Skeletal muscle satellite cell (primary cell): ENCODE measurements at regions not wholly inside any gene's neighbourhood (a gene's known extent, or its start where the extent isn't known, plus 50 kb on each side); places are given as distances from the start of the nearest gene placed in this dataset.

ENCODE experiments used
- H3K27me3 ChIP-seq: 2 replicates; pipeline ENCODE4 v1.7.0; 2013; ENCODE audit warnings: low read length; ENCODE audit not compliant: control insufficient read depth, insufficient read depth
- H3K36me3 ChIP-seq: 2 replicates; pipeline ENCODE4 v1.7.0; 2013; ENCODE audit warnings: mild to moderate bottlenecking, control low read depth, low read length; ENCODE audit not compliant: insufficient read depth
- H3K4me1 ChIP-seq: 2 replicates; pipeline ENCODE4 v1.7.0; 2013; ENCODE audit warnings: low read length; ENCODE audit not compliant: control insufficient read depth, insufficient read depth
- H3K4me2 ChIP-seq: 2 replicates; pipeline ENCODE4 v1.7.0; 2013; ENCODE audit warnings: mild to moderate bottlenecking, low read length
- H3K4me3 ChIP-seq: 2 replicates; pipeline ENCODE4 v1.7.0; 2013; ENCODE audit warnings: low read length
- H3K9ac ChIP-seq: 2 replicates; pipeline ENCODE4 v1.7.0; 2013; ENCODE audit warnings: mild to moderate bottlenecking, low read depth, low read length, moderate library complexity
- H3K9me3 ChIP-seq: replicated peaks from 2 replicates; pipeline ENCODE4 v1.7.0; 2013; ENCODE audit warnings: mild to moderate bottlenecking, control low read depth, low read length

GRCh38 chr3:107992976-107993684 lies 97.7 kb downstream of the CD47 start:
- no peak overlapping the region for H3K4me2 ChIP-seq
- H3K9me3 ChIP-seq, result no peaks in the 10 kb centered on the region
- H3K4me3 ChIP-seq, result no peak overlapping the region
- no peak overlapping the region for H3K9ac ChIP-seq
- no peaks in the 10 kb centered on the region for H3K36me3 ChIP-seq
- peaks cover 21% of the 10 kb centered on the region for H3K4me1 ChIP-seq
- no peaks in the 10 kb centered on the region for H3K27me3 ChIP-seq

GRCh38 chr3:107990926-107991325 lies 99.9 kb downstream of the CD47 start:
- H3K4me3 ChIP-seq, result no peak overlapping the region
- H3K27me3 ChIP-seq, result no peaks in the 10 kb centered on the region
- H3K4me2 ChIP-seq, result no peak overlapping the region
- no peak overlapping the region for H3K9ac ChIP-seq
- H3K36me3 ChIP-seq, result no peaks in the 10 kb centered on the region
- peaks cover 35% of the 10 kb centered on the region for H3K4me1 ChIP-seq
- no peaks in the 10 kb centered on the region for H3K9me3 ChIP-seq

GRCh38 chr3:107990433-107990832 lies 100.4 kb downstream of the CD47 start:
- Histone ChIP-seq H3K4me3 (no peak overlapping the region), H3K9me3 (no peaks in the 10 kb centered on the region), H3K4me1 (peaks cover 38% of the 10 kb centered on the region), H3K9ac (no peak overlapping the region), H3K4me2 (no peak overlapping the region), H3K27me3 (no peaks in the 10 kb centered on the region), H3K36me3 (no peaks in the 10 kb centered on the region)

GRCh38 chr3:107989661-107990060 lies 101.2 kb downstream of the CD47 start:
- H3K36me3 ChIP-seq, result no peaks in the 10 kb centered on the region
- H3K4me2 ChIP-seq, result no peak overlapping the region
- H3K9me3 ChIP-seq, result no peaks in the 10 kb centered on the region
- H3K9ac ChIP-seq, result no peak overlapping the region
- H3K4me1 ChIP-seq, result peaks cover 39% of the 10 kb centered on the region
- H3K27me3 ChIP-seq, result no peaks in the 10 kb centered on the region
- no peak overlapping the region for H3K4me3 ChIP-seq

- H3K4me1 ChIP-seq, result peaks cover 35% of the 10 kb centered on the region
- no peaks in the 10 kb centered on the region for H3K27me3 ChIP-seq
- H3K4me3 ChIP-seq, result no peak overlapping the region
- H3K9me3 ChIP-seq, result no peaks in the 10 kb centered on the region
- peak overlapping the region; percentile 6 for H3K4me2 ChIP-seq
- H3K36me3 ChIP-seq, result no peaks in the 10 kb centered on the region
- no peak overlapping the region for H3K9ac ChIP-seq
Measured at GRCh38 chr3:107988460-107989175, 102.2 kb downstream of the CD47 start.

- Histone ChIP-seq H3K27me3 (no peaks in the 10 kb centered on the region), H3K36me3 (no peaks in the 10 kb centered on the region), H3K4me2 (peak overlapping the region; percentile 4), H3K9ac (no peak overlapping the region), H3K4me1 (peaks cover 29% of the 10 kb centered on the region), H3K9me3 (no peaks in the 10 kb centered on the region), H3K4me3 (no peak overlapping the region)
Measured at GRCh38 chr3:107987036-107987939, 103.5 kb downstream of the CD47 start.

GRCh38 chr3:107986505-107986904 lies 104.3 kb downstream of the CD47 start:
- Histone ChIP-seq H3K36me3 (no peaks in the 10 kb centered on the region), H3K4me1 (peaks cover 29% of the 10 kb centered on the region), H3K27me3 (no peaks in the 10 kb centered on the region), H3K4me2 (no peak overlapping the region), H3K9ac (no peak overlapping the region), H3K4me3 (no peak overlapping the region), H3K9me3 (no peaks in the 10 kb centered on the region)

- no peaks in the 10 kb centered on the region for H3K27me3 ChIP-seq
- no peak overlapping the region for H3K4me3 ChIP-seq
- no peak overlapping the region for H3K9ac ChIP-seq
- peaks cover 29% of the 10 kb centered on the region for H3K4me1 ChIP-seq
- no peaks in the 10 kb centered on the region for H3K36me3 ChIP-seq
- no peaks in the 10 kb centered on the region for H3K9me3 ChIP-seq
- no peak overlapping the region for H3K4me2 ChIP-seq
Measured at GRCh38 chr3:107985496-107985895, 105.3 kb downstream of the CD47 start.

- H3K4me3 ChIP-seq, result no peak overlapping the region
- H3K4me2 ChIP-seq, result no peak overlapping the region
- H3K9me3 ChIP-seq, result no peaks in the 10 kb centered on the region
- H3K27me3 ChIP-seq, result peaks cover 4% of the 10 kb centered on the region
- no peak overlapping the region for H3K9ac ChIP-seq
- peaks cover 20% of the 10 kb centered on the region for H3K4me1 ChIP-seq
- H3K36me3 ChIP-seq, result no peaks in the 10 kb centered on the region
Measured at GRCh38 chr3:107983247-107983646, 107.6 kb downstream of the CD47 start.

- H3K36me3 ChIP-seq, result no peaks in the 10 kb centered on the region
- H3K4me1 ChIP-seq, result peaks cover 10% of the 10 kb centered on the region
- H3K9me3 ChIP-seq, result no peaks in the 10 kb centered on the region
- peaks cover 12% of the 10 kb centered on the region for H3K27me3 ChIP-seq
- H3K9ac ChIP-seq, result no peak overlapping the region
- H3K4me3 ChIP-seq, result no peak overlapping the region
- H3K4me2 ChIP-seq, result no peak overlapping the region
Measured at GRCh38 chr3:107982165-107982564, 108.7 kb downstream of the CD47 start.

- Histone ChIP-seq H3K4me1 (peaks cover 5% of the 10 kb centered on the region), H3K4me2 (no peak overlapping the region), H3K9me3 (no peaks in the 10 kb centered on the region), H3K9ac (no peak overlapping the region), H3K4me3 (no peak overlapping the region), H3K36me3 (no peaks in the 10 kb centered on the region), H3K27me3 (peaks cover 13% of the 10 kb centered on the region)
Measured at GRCh38 chr3:107981471-107982111, 109.2 kb downstream of the CD47 start.
